ENCODE measurements at regions not wholly inside any gene's neighbourhood (a gene's known extent, or its start where the extent isn't known, plus 50 kb on each side); places are given as distances from the start of the nearest gene placed in this dataset.

DNA sequence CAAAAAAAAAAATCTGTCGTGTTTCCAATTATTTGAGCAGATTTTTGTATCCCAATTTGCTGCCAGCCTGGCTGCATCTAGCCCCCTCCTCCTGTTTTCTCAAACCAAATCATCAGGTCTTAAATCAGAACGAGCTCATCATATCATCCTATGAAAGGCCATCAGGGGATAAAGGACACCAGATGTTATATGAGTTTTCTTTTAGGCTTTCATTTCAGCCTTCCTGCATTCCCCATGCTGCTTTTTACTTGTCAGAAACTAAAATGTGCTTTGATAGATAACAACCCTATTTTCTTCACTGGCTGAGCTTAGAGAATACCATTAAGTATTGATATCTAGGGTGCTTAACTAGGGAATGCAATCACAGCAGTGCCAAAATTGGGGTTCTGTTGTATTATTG is 968.4 kb upstream of the SLC35B3 start:
- no peak overlapping the region for H2AFZ ChIP-seq (ENCODE audit: low read length)
- in situ Hi-C loops (cut with HindIII; ENCODE audit: extremely low pct_ligation_motif_present, low pct_unique_long_range_greater_than_20kb) (loop anchor here (25.0 kb wide), 2 partner anchors 416 to 891 kb away; no protein-coding TSS in a partner anchor), intact Hi-C loops (cut with micrococcal nuclease; ENCODE audit: unreplicated experiment) (no loop called here)
- FAIRE-seq (no peak), DNase-seq (ENCODE audit: low spot score) (no peak), ATAC-seq (no peak)
- WGBS (ENCODE audit: low lambda C conversion rate), result 0% methylated on average over 2 of the region's 2 CpGs
- H3K9ac ChIP-seq (ENCODE audit: insufficient read depth, low read depth, low read length), result no peak overlapping the region
- TF ChIP-seq HOXA5 (CRISPR knock-in tag; IDR thresholded peaks at IDR 0.05) (no peak), POGZ (CRISPR knock-in tag; IDR thresholded peaks at IDR 0.05) (no peak), IRX3 (CRISPR knock-in tag; IDR thresholded peaks at IDR 0.05; ENCODE audit: borderline replicate concordance, low read depth) (no peak), ZNF530 (CRISPR knock-in tag; IDR thresholded peaks at IDR 0.05; ENCODE audit: low read depth) (no peak), ZNF431 (CRISPR knock-in tag; IDR thresholded peaks at IDR 0.05; ENCODE audit: borderline replicate concordance, low read depth) (no peak), ZSCAN12 (CRISPR knock-in tag; IDR thresholded peaks at IDR 0.05) (no peak), HIVEP1 (CRISPR knock-in tag; IDR thresholded peaks at IDR 0.05) (no peak), PTBP1 (IDR thresholded peaks at IDR 0.05; ENCODE audit: low read depth, low read length, poor library complexity, severe bottlenecking) (no peak), EED (CRISPR knock-in tag; IDR thresholded peaks at IDR 0.05) (no peak), ARID2 (CRISPR knock-in tag; IDR thresholded peaks at IDR 0.05; ENCODE audit: borderline replicate concordance) (no peak), XRCC5 (optimal IDR thresholded peaks at IDR 0.05; ENCODE audit: low read length) (no peak), ZNF484 (CRISPR knock-in tag; IDR thresholded peaks at IDR 0.05; ENCODE audit: borderline replicate concordance, low read depth) (no peak), ZMAT3 (CRISPR knock-in tag; conservative IDR thresholded peaks at IDR 0.05) (no peak), ZNF879 (CRISPR knock-in tag; IDR thresholded peaks at IDR 0.05) (no peak), ZNF577 (CRISPR knock-in tag; IDR thresholded peaks at IDR 0.05; ENCODE audit: borderline replicate concordance, low read depth) (no peak)
- TF ChIP-seq, protein P1, sequence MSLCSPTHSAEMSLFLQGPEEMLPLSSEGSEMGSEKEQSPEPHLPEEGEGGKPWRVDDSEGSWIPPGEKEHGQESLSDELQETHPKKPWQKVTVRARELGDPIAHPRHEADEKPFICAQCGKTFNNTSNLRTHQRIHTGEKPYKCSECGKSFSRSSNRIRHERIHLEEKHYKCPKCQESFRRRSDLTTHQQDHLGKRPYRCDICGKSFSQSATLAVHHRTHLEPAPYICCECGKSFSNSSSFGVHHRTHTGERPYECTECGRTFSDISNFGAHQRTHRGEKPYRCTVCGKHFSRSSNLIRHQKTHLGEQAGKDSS (CRISPR knock-in tag; IDR thresholded peaks at IDR 0.05; ENCODE audit: borderline replicate concordance, low read depth), result no peak
- TF ChIP-seq, protein P2, sequence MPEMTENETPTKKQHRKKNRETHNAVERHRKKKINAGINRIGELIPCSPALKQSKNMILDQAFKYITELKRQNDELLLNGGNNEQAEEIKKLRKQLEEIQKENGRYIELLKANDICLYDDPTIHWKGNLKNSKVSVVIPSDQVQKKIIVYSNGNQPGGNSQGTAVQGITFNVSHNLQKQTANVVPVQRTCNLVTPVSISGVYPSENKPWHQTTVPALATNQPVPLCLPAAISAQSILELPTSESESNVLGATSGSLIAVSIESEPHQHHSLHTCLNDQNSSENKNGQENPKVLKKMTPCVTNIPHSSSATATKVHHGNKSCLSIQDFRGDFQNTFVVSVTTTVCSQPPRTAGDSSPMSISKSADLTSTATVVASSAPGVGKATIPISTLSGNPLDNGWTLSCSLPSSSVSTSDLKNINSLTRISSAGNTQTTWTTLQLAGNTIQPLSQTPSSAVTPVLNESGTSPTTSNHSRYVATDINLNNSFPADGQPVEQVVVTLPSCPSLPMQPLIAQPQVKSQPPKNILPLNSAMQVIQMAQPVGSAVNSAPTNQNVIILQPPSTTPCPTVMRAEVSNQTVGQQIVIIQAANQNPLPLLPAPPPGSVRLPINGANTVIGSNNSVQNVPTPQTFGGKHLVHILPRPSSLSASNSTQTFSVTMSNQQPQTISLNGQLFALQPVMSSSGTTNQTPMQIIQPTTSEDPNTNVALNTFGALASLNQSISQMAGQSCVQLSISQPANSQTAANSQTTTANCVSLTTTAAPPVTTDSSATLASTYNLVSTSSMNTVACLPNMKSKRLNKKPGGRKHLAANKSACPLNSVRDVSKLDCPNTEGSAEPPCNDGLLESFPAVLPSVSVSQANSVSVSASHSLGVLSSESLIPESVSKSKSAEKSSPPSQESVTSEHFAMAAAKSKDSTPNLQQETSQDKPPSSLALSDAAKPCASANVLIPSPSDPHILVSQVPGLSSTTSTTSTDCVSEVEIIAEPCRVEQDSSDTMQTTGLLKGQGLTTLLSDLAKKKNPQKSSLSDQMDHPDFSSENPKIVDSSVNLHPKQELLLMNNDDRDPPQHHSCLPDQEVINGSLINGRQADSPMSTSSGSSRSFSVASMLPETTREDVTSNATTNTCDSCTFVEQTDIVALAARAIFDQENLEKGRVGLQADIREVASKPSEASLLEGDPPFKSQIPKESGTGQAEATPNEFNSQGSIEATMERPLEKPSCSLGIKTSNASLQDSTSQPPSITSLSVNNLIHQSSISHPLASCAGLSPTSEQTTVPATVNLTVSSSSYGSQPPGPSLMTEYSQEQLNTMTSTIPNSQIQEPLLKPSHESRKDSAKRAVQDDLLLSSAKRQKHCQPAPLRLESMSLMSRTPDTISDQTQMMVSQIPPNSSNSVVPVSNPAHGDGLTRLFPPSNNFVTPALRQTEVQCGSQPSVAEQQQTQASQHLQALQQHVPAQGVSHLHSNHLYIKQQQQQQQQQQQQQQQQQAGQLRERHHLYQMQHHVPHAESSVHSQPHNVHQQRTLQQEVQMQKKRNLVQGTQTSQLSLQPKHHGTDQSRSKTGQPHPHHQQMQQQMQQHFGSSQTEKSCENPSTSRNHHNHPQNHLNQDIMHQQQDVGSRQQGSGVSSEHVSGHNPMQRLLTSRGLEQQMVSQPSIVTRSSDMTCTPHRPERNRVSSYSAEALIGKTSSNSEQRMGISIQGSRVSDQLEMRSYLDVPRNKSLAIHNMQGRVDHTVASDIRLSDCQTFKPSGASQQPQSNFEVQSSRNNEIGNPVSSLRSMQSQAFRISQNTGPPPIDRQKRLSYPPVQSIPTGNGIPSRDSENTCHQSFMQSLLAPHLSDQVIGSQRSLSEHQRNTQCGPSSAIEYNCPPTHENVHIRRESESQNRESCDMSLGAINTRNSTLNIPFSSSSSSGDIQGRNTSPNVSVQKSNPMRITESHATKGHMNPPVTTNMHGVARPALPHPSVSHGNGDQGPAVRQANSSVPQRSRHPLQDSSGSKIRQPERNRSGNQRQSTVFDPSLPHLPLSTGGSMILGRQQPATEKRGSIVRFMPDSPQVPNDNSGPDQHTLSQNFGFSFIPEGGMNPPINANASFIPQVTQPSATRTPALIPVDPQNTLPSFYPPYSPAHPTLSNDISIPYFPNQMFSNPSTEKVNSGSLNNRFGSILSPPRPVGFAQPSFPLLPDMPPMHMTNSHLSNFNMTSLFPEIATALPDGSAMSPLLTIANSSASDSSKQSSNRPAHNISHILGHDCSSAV (CRISPR knock-in tag; IDR thresholded peaks at IDR 0.05; ENCODE audit: borderline replicate concordance), result no peak
- H3K79me2 ChIP-seq (ENCODE audit: insufficient read depth, low read length), result no peaks in the 10 kb centered on the region
- H3K9me3 ChIP-seq (ENCODE audit: low read length), result no peaks in the 10 kb centered on the region
- H3K4me2 ChIP-seq (ENCODE audit: low read depth, low read length), result no peak overlapping the region
- H3K27me3 ChIP-seq (ENCODE audit: control insufficient read depth in 1 of 2, insufficient read depth in 2 of 2, low read length in 2 of 2), result no peaks in the 10 kb centered on the region
- H3K4me3 ChIP-seq (replicated peaks in 1 of 3; ENCODE audit: insufficient read depth in 1 of 3, low read depth in 2 of 3, low read length in 3 of 3), result no peak overlapping the region
- no peaks in the 10 kb centered on the region for H4K20me1 ChIP-seq (ENCODE audit: insufficient read depth, low read length)
- H3K36me3 ChIP-seq (replicated peaks in 1 of 2; ENCODE audit: control insufficient read depth in 1 of 2, insufficient read depth in 2 of 2, low read length in 2 of 2), result no peaks in the 10 kb centered on the region
- BruUV-seq (replicated peaks), result no TSS peak
- no peak overlapping the region for H3K27ac ChIP-seq (ENCODE audit: extremely low read length, insufficient read depth, low read length)
- no peaks in the 10 kb centered on the region for H3K4me1 ChIP-seq (ENCODE audit: insufficient read depth, low read length)
- CTCF ChIA-PET (ENCODE audit: low intra/inter-chr PET ratio, low total read pairs), result no interaction called here
- POLR2A ChIA-PET, result no interaction called here

All from HepG2 (cell line).